Breast epithelium (tissue), 3 donors: ENCODE measurements at regions not wholly inside any gene's neighbourhood (a gene's known extent, or its start where the extent isn't known, plus 50 kb on each side); places are given as distances from the start of the nearest gene placed in this dataset.

Experiments
- CTCF ChIP-seq, 3 donors: fragments of 450-650 bp; IDR thresholded peaks; one replicate each; pipeline ENCODE4 v1.5.1; 2016 to 2017; ENCODE audit warnings: antibody characterized with exemption in 3 of 3, mild to moderate bottlenecking in 3 of 3, moderate library complexity in 3 of 3
- POLR2A ChIP-seq: fragments of 450-650 bp; IDR thresholded peaks from one replicate; pipeline ENCODE4 v1.6.1; 2016; ENCODE audit warnings: antibody characterized with exemption, mild to moderate bottlenecking, moderate library complexity

- TF ChIP-seq CTCF (IDR thresholded peaks at IDR 0.05) (no peak), POLR2A (no peak)
Measured at GRCh38 chr4:136551753-136552152, 980.5 kb downstream of the PCDH18 start.
